ENCODE measurements at regions not wholly inside any gene's neighbourhood (a gene's known extent, or its start where the extent isn't known, plus 50 kb on each side); places are given as distances from the start of the nearest gene placed in this dataset.

DNA sequence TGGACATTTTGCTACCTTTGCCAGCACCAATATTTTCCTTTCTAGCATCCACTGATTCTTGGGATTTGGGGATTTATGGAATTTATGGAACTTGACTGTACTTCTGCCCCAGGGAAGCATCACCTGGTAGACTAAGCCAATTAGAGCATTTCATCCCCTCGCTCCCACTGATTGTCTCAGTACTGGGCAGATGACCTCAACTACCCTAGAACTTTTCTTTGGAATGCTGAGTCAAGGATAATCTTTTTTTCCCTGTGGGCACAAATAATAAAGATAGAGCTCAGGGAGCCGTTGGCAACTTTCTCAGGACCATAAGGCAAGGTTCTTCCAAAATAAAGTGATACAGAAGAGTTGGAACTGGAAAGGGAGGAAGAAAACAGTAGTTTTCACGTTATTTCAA, 438.4 kb downstream of the PLK2 start:
- H3K4me3 ChIP-seq, result no peak overlapping the region
- no peaks in the 10 kb centered on the region for H3K36me3 ChIP-seq
- H3K9me3 ChIP-seq, result no peaks in the 10 kb centered on the region
- DNase-seq, result no peak
- ATAC-seq (ENCODE audit: low FRiP score in 2 of 2), result no peak
- no peak for TF ChIP-seq POLR2A (IDR thresholded peaks at IDR 0.05)
- TF ChIP-seq, protein P1, sequence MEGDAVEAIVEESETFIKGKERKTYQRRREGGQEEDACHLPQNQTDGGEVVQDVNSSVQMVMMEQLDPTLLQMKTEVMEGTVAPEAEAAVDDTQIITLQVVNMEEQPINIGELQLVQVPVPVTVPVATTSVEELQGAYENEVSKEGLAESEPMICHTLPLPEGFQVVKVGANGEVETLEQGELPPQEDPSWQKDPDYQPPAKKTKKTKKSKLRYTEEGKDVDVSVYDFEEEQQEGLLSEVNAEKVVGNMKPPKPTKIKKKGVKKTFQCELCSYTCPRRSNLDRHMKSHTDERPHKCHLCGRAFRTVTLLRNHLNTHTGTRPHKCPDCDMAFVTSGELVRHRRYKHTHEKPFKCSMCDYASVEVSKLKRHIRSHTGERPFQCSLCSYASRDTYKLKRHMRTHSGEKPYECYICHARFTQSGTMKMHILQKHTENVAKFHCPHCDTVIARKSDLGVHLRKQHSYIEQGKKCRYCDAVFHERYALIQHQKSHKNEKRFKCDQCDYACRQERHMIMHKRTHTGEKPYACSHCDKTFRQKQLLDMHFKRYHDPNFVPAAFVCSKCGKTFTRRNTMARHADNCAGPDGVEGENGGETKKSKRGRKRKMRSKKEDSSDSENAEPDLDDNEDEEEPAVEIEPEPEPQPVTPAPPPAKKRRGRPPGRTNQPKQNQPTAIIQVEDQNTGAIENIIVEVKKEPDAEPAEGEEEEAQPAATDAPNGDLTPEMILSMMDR (IDR thresholded peaks at IDR 0.05), result no peak
- TF ChIP-seq POLR2AphosphoS5 (IDR thresholded peaks at IDR 0.05), result no peak
- TF ChIP-seq EP300 (IDR thresholded peaks at IDR 0.05), result no peak
- H3K27me3 ChIP-seq, result no peaks in the 10 kb centered on the region
- no peak overlapping the region for H3K27ac ChIP-seq
- H3K4me1 ChIP-seq, result peaks cover 8 to 12% (median 9%) of the 10 kb centered on the region in 4 donors
- 45 to 46% methylated on average over 3 of the region's 3 CpGs for WGBS, 2 donors

DNA sequence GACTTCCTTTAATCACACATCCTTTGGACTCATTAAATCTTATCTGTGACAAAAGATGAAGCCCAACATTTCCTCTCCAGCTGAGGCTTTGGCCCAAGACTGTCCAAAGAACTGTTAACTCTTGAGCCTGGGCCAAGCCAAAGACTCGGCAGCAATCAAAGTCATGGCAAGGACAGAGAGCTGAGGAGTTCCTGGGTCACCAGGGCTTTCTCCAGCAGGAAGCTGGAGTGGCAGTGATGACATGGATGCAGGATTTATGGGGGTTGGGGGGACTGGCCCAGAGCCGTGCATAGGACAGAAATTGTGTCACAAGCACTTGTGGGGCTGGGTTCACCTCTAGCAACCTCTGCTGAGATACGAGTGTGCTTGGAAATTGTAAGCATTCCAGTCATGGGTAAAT, 440.3 kb downstream of the PLK2 start:
- H3K4me3 ChIP-seq, result no peak overlapping the region
- H3K4me1 ChIP-seq, result peaks cover 8 to 12% (median 9%) of the 10 kb centered on the region in 4 donors
- 23 to 36% methylated on average over 2 to 3 of the region's 3 CpGs for WGBS, 2 donors
- no peaks in the 10 kb centered on the region for H3K36me3 ChIP-seq
- no peaks in the 10 kb centered on the region for H3K27me3 ChIP-seq
- peak; percentile 52 to 80 for ATAC-seq (ENCODE audit: low FRiP score in 2 of 2)
- DNase-seq, result peak in 1 of 2 donors; percentile 20
- no peaks in the 10 kb centered on the region for H3K9me3 ChIP-seq
- no peak overlapping the region for H3K27ac ChIP-seq
- TF ChIP-seq POLR2A (IDR thresholded peaks at IDR 0.05), result no peak
- peak in 1 of 4 donors; percentile 15 for TF ChIP-seq EP300 (IDR thresholded peaks at IDR 0.05)
- TF ChIP-seq, protein P1 (IDR thresholded peaks at IDR 0.05), result no peak
- peak in 1 of 2 donors; percentile 19 for TF ChIP-seq POLR2AphosphoS5 (IDR thresholded peaks at IDR 0.05)

- peaks cover 8 to 12% (median 9%) of the 10 kb centered on the region in 4 donors for H3K4me1 ChIP-seq
- H3K36me3 ChIP-seq, result no peaks in the 10 kb centered on the region
- H3K27ac ChIP-seq, result no peak overlapping the region
- no peaks in the 10 kb centered on the region for H3K9me3 ChIP-seq
- DNase-seq (no peak), ATAC-seq (ENCODE audit: low FRiP score in 2 of 2) (no peak)
- WGBS, 2 donors, result 82 to 90% methylated on average over 1 of the region's 1 CpG
- H3K4me3 ChIP-seq, result no peak overlapping the region
- no peaks in the 10 kb centered on the region for H3K27me3 ChIP-seq
- TF ChIP-seq POLR2A (IDR thresholded peaks at IDR 0.05) (no peak), EP300 (IDR thresholded peaks at IDR 0.05) (no peak), POLR2AphosphoS5 (IDR thresholded peaks at IDR 0.05) (no peak)
- TF ChIP-seq, protein P1 (IDR thresholded peaks at IDR 0.05), result no peak
Observed at GRCh38 chr5:58018016-58018415, 441.9 kb downstream of the PLK2 start.

DNA sequence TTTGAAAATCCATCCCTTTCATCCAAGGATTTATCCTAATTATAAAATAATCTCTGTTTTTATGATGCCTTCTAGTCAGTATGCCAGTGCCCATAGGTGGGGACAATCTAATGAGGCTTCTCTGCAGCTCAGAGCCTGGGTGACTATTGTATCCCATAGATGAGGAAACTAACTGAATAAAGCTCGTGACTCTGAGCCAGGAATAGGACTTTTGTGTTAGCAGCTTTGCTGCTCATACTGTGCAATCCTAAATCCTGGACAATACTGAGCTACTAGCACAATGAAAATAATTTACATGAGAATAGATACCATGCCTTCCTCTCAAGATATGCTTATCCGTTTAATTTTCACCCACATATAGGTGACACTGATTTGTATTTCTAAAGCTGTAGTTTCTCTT, 443.0 kb downstream of the PLK2 start:
- Histone ChIP-seq H3K27me3 (no peaks in the 10 kb centered on the region), H3K4me1 (peaks cover 5 to 12% (median 9%) of the 10 kb centered on the region in 4 donors), H3K9me3 (no peaks in the 10 kb centered on the region), H3K4me3 (no peak overlapping the region), H3K27ac (no peak overlapping the region), H3K36me3 (no peaks in the 10 kb centered on the region)
- no peak for TF ChIP-seq EP300 (IDR thresholded peaks at IDR 0.05)
- TF ChIP-seq, protein P1 (IDR thresholded peaks at IDR 0.05), result no peak
- no peak for TF ChIP-seq POLR2A (IDR thresholded peaks at IDR 0.05)
- TF ChIP-seq POLR2AphosphoS5 (IDR thresholded peaks at IDR 0.05), result no peak
- ATAC-seq (ENCODE audit: low FRiP score in 2 of 2) (no peak), DNase-seq (no peak)
- WGBS, 2 donors, result 83 to 86% methylated on average over 2 of the region's 2 CpGs

DNA sequence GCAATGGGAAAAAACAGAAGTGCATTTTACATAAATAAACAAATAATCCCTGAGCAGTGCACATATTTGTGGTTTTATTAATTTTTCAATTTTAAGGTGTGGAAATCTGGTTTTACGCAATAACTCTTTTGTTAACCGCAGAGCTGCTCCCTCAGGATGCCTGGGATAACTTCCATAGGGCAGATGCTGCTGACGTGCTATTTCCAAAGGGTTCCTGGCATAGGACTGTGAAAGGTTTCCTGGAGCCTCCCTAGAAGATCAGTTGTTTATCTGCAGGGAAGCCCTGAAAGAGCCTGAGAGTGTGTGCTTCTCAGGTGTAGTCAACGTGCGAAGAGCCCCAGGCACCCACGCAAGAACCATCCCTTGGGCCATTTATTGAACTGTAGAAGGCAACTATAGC, 443.5 kb downstream of the PLK2 start:
- WGBS, 2 donors, result 77 to 82% methylated on average over 6 of the region's 6 CpGs
- H3K36me3 ChIP-seq, result no peaks in the 10 kb centered on the region
- DNase-seq (no peak), ATAC-seq (ENCODE audit: low FRiP score in 2 of 2) (peak in 1 of 2 donors; percentile 57)
- H3K27ac ChIP-seq, result no peak overlapping the region
- peaks cover under 1 to 12% (median 9%) of the 10 kb centered on the region in 4 donors for H3K4me1 ChIP-seq
- no peaks in the 10 kb centered on the region for H3K9me3 ChIP-seq
- H3K4me3 ChIP-seq, result no peak overlapping the region
- TF ChIP-seq, protein P1 (IDR thresholded peaks at IDR 0.05), result no peak
- no peak for TF ChIP-seq POLR2A (IDR thresholded peaks at IDR 0.05)
- TF ChIP-seq POLR2AphosphoS5 (IDR thresholded peaks at IDR 0.05), result no peak
- no peak for TF ChIP-seq EP300 (IDR thresholded peaks at IDR 0.05)
- no peaks in the 10 kb centered on the region for H3K27me3 ChIP-seq
